HEK293 (cell line): ENCODE measurements at regions not wholly inside any gene's neighbourhood (a gene's known extent, or its start where the extent isn't known, plus 50 kb on each side); places are given as distances from the start of the nearest gene placed in this dataset.

Experiments
- CTCF ChIA-PET: fragments of 350-600 bp; formaldehyde crosslinking; extraction: SDS; loops from one replicate; lab custom pipeline; 2021; ENCODE audit warnings: antibody characterized with exemption; lab: Yijun Ruan, JAX
- POLR2A ChIA-PET: fragments of 300-600 bp; formaldehyde crosslinking; extraction: SDS; loops from one replicate; lab custom pipeline; 2020; ENCODE audit warnings: antibody characterized with exemption, inconsistent platforms; lab: Yijun Ruan, JAX
- H3K27ac ChIP-seq: fragments of 200-500 bp; sonication (Bioruptor generic); 2 replicates; pipeline ENCODE4 v1.5.1; 2014; ENCODE audit warnings: low read depth, low read length, control low read depth, inconsistent platforms; ENCODE audit errors: extremely low read depth
- H3K36me3 ChIP-seq, 2 experiments: fragments of 200-500 bp in 1 of 2; sonication (Bioruptor generic) in 1 of 2; 1 replicate in 1 of 2; 2 replicates in 1 of 2; pipeline ENCODE4 v1.5.1; 2014 to 2017; ENCODE audit warnings: inconsistent platforms in 2 of 2, low read length in 2 of 2; ENCODE audit not compliant: control insufficient read depth in 2 of 2, insufficient read depth in 1 of 2
- H3K4me1 ChIP-seq: fragments of 200-500 bp; sonication (Bioruptor generic); 2 replicates; pipeline ENCODE4 v1.5.1; 2014; ENCODE audit warnings: mild to moderate bottlenecking, low read length, inconsistent platforms; ENCODE audit not compliant: control insufficient read depth, insufficient read depth
- H3K4me3 ChIP-seq: 2 replicates; pipeline ENCODE4 v1.5.1; 2011; ENCODE audit warnings: low read depth, mild to moderate bottlenecking, control low read depth, low read length, moderate library complexity
- H3K9me3 ChIP-seq: fragments of 200-500 bp; sonication (Bioruptor generic); 2 replicates; pipeline ENCODE4 v1.5.1; 2014; ENCODE audit warnings: low read depth, low read length, inconsistent platforms; ENCODE audit not compliant: control insufficient read depth, insufficient read depth
- ATF2 ChIP-seq: fragments of 450-650 bp; formaldehyde crosslinking; IDR thresholded peaks from 2 replicates; pipeline ENCODE4 v1.5.1; 2016; ENCODE audit warnings: missing biosample characterization, missing genetic modification characterization, low read depth
- BCL11B ChIP-seq: fragments of 450-650 bp; formaldehyde crosslinking; IDR thresholded peaks from 2 replicates; pipeline ENCODE4 v1.5.1; 2016; ENCODE audit warnings: low read depth, missing biosample characterization, missing genetic modification characterization
- ELK4 ChIP-seq: IDR thresholded peaks from 2 replicates; pipeline ENCODE4 v1.6.1; 2011; ENCODE audit warnings: mild to moderate bottlenecking, low read depth, low read length, borderline replicate concordance
- PRDM4 ChIP-seq: fragments of 450-650 bp; formaldehyde crosslinking; IDR thresholded peaks from 2 replicates; pipeline ENCODE4 v1.5.1; 2017; ENCODE audit warnings: missing biosample characterization, missing genetic modification characterization
- ZBTB1 ChIP-seq: fragments of 450-650 bp; formaldehyde crosslinking; IDR thresholded peaks from 2 replicates; pipeline ENCODE4 v1.5.1; 2016; ENCODE audit warnings: missing biosample characterization, missing genetic modification characterization
- ZBTB10 ChIP-seq: fragments of 450-650 bp; formaldehyde crosslinking; IDR thresholded peaks from 2 replicates; pipeline ENCODE4 v1.5.1; 2016; ENCODE audit warnings: missing biosample characterization, missing genetic modification characterization
- ZBTB8A ChIP-seq: fragments of 450-650 bp; formaldehyde crosslinking; IDR thresholded peaks from 2 replicates; pipeline ENCODE4 v1.5.1; 2016; ENCODE audit warnings: missing biosample characterization, missing genetic modification characterization
- ZFP37 ChIP-seq: fragments of 450-650 bp; formaldehyde crosslinking; IDR thresholded peaks from 2 replicates; pipeline ENCODE4 v1.5.1; 2016; ENCODE audit warnings: missing biosample characterization, missing genetic modification characterization
- ZNF121 ChIP-seq: fragments of 450-650 bp; formaldehyde crosslinking; IDR thresholded peaks from 2 replicates; pipeline ENCODE4 v1.5.1; 2016; ENCODE audit warnings: missing biosample characterization, missing genetic modification characterization
- ZNF132 ChIP-seq: fragments of 450-650 bp; formaldehyde crosslinking; IDR thresholded peaks from 2 replicates; pipeline ENCODE4 v1.5.1; 2017; ENCODE audit warnings: missing biosample characterization, missing genetic modification characterization, borderline replicate concordance
- ZNF146 ChIP-seq: fragments of 450-650 bp; formaldehyde crosslinking; IDR thresholded peaks from 2 replicates; pipeline ENCODE4 v1.5.1; 2016; ENCODE audit warnings: missing biosample characterization, missing genetic modification characterization
- ZNF16 ChIP-seq: fragments of 450-650 bp; formaldehyde crosslinking; IDR thresholded peaks from 2 replicates; pipeline ENCODE4 v1.5.1; 2016; ENCODE audit warnings: low read depth, missing biosample characterization, missing genetic modification characterization
- ZNF221 ChIP-seq: fragments of 450-650 bp; formaldehyde crosslinking; IDR thresholded peaks from 2 replicates; pipeline ENCODE4 v1.5.1; 2017; ENCODE audit warnings: missing biosample characterization, missing genetic modification characterization, borderline replicate concordance
- ZNF223 ChIP-seq: fragments of 450-650 bp; formaldehyde crosslinking; IDR thresholded peaks from 2 replicates; pipeline ENCODE4 v1.5.1; 2016; ENCODE audit warnings: missing biosample characterization, missing genetic modification characterization
- ZNF248 ChIP-seq: fragments of 450-650 bp; formaldehyde crosslinking; IDR thresholded peaks from 2 replicates; pipeline ENCODE4 v1.5.1; 2017; ENCODE audit warnings: missing biosample characterization, missing genetic modification characterization
- ZNF324 ChIP-seq: fragments of 450-650 bp; formaldehyde crosslinking; IDR thresholded peaks from 2 replicates; pipeline ENCODE4 v1.5.1; 2016; ENCODE audit warnings: missing biosample characterization, missing genetic modification characterization
- ZNF341 ChIP-seq: fragments of 450-650 bp; formaldehyde crosslinking; IDR thresholded peaks from 2 replicates; pipeline ENCODE4; 2016; ENCODE audit warnings: low read depth, missing biosample characterization, missing genetic modification characterization
- ZNF423 ChIP-seq: fragments of 450-650 bp; formaldehyde crosslinking; IDR thresholded peaks from 2 replicates; pipeline ENCODE4 v1.5.1; 2016; ENCODE audit warnings: missing biosample characterization, missing genetic modification characterization
- ZNF426 ChIP-seq: fragments of 450-650 bp; formaldehyde crosslinking; IDR thresholded peaks from 2 replicates; pipeline ENCODE4 v1.5.1; 2017; ENCODE audit warnings: missing biosample characterization, missing genetic modification characterization, mild to moderate bottlenecking, inconsistent platforms, moderate library complexity
- ZNF529 ChIP-seq: fragments of 450-650 bp; formaldehyde crosslinking; IDR thresholded peaks from 2 replicates; pipeline ENCODE4 v1.5.1; 2017; ENCODE audit warnings: missing genetic modification characterization, missing biosample characterization; ENCODE audit not compliant: insufficient replicate concordance
- ZNF530 ChIP-seq: fragments of 450-650 bp; formaldehyde crosslinking; IDR thresholded peaks from 2 replicates; pipeline ENCODE4 v1.5.1; 2016; ENCODE audit warnings: low read depth, missing biosample characterization, missing genetic modification characterization
- ZNF548 ChIP-seq: fragments of 450-650 bp; formaldehyde crosslinking; IDR thresholded peaks from 2 replicates; pipeline ENCODE4 v1.5.1; 2016; ENCODE audit warnings: missing biosample characterization, missing genetic modification characterization
- ZNF555 ChIP-seq: fragments of 450-650 bp; formaldehyde crosslinking; conservative IDR thresholded peaks from 2 replicates; pipeline ENCODE4 v1.5.1; 2017; ENCODE audit warnings: missing biosample characterization, mild to moderate bottlenecking, missing genetic modification characterization, inconsistent platforms
- ZNF624 ChIP-seq: fragments of 450-650 bp; formaldehyde crosslinking; IDR thresholded peaks from 2 replicates; pipeline ENCODE4 v1.5.1; 2017; ENCODE audit warnings: missing biosample characterization, missing genetic modification characterization
- ZNF626 ChIP-seq: fragments of 450-650 bp; sonication (Bioruptor Pico); formaldehyde crosslinking; IDR thresholded peaks from 2 replicates; pipeline ENCODE4 v1.5.1; 2018; ENCODE audit warnings: missing biosample characterization, missing genetic modification characterization, inconsistent platforms
- ZNF629 ChIP-seq: fragments of 450-650 bp; formaldehyde crosslinking; IDR thresholded peaks from 2 replicates; pipeline ENCODE4 v1.5.1; 2017; ENCODE audit warnings: missing biosample characterization, missing genetic modification characterization
- ZNF670 ChIP-seq: fragments of 450-650 bp; formaldehyde crosslinking; IDR thresholded peaks from 2 replicates; pipeline ENCODE4 v1.5.1; 2016; ENCODE audit warnings: missing biosample characterization, missing genetic modification characterization, low read depth
- ZNF837 ChIP-seq: fragments of 450-650 bp; formaldehyde crosslinking; IDR thresholded peaks from 2 replicates; pipeline ENCODE4 v1.5.1; 2016; ENCODE audit warnings: missing biosample characterization, missing genetic modification characterization
- ZSCAN23 ChIP-seq: fragments of 450-650 bp; formaldehyde crosslinking; IDR thresholded peaks from 2 replicates; pipeline ENCODE4 v1.5.1; 2016; ENCODE audit warnings: missing biosample characterization, missing genetic modification characterization

- TF ChIP-seq ZNF223 (tag by site-specific recombination) (no peak), ZNF221 (tag by site-specific recombination) (no peak), ZNF341 (tag by site-specific recombination) (no peak), ZNF324 (no peak), ZNF530 (tag by site-specific recombination) (no peak), ZBTB10 (tag by site-specific recombination) (no peak), ZFP37 (tag by site-specific recombination) (no peak), ZNF529 (tag by site-specific recombination) (no peak), ZNF146 (tag by site-specific recombination) (no peak), ZNF555 (tag by site-specific recombination) (no peak), ZSCAN23 (tag by site-specific recombination) (no peak), PRDM4 (no peak), ZNF426 (tag by site-specific recombination) (no peak), ZNF670 (tag by site-specific recombination) (no peak), ZNF423 (tag by site-specific recombination) (no peak), ZNF629 (no peak), ZNF548 (tag by site-specific recombination) (no peak), ZBTB1 (no peak), BCL11B (no peak)
- H3K9me3 ChIP-seq = no peaks in the 10 kb centered on the region
- no peaks in the 10 kb centered on the region for H3K4me1 ChIP-seq
- H3K4me3 ChIP-seq = no peak overlapping the region
- H3K27ac ChIP-seq = no peak overlapping the region
- ChIA-PET POLR2A (no interaction called here), CTCF (no interaction called here)
- no peaks in the 10 kb centered on the region for H3K36me3 ChIP-seq
Observed at GRCh38 chr2:120829633-120830025, 94.0 kb downstream of the GLI2 start.

- Histone ChIP-seq H3K4me1 (no peaks in the 10 kb centered on the region), H3K4me3 (no peak overlapping the region), H3K27ac (no peak overlapping the region), H3K9me3 (no peaks in the 10 kb centered on the region), H3K36me3 (no peaks in the 10 kb centered on the region)
- ChIA-PET CTCF (no interaction called here), POLR2A (no interaction called here)
- TF ChIP-seq ZBTB8A (tag by site-specific recombination) = no peak
- TF ChIP-seq ZNF132 (tag by site-specific recombination) = no peak
- no peak for TF ChIP-seq ZNF16
- no peak for TF ChIP-seq ZNF146 (tag by site-specific recombination)
- no peak for TF ChIP-seq ZNF121 (tag by site-specific recombination)
- TF ChIP-seq ZNF626 (tag by site-specific recombination) = no peak
- no peak for TF ChIP-seq ELK4
- TF ChIP-seq ZNF837 (tag by site-specific recombination) = no peak
- TF ChIP-seq ZNF248 = no peak
- no peak for TF ChIP-seq ZNF624
- TF ChIP-seq ATF2 (tag by site-specific recombination) = no peak
Observed at GRCh38 chr2:120830096-120830830, 94.6 kb downstream of the GLI2 start.
